ENCODE measurements at regions not wholly inside any gene's neighbourhood (a gene's known extent, or its start where the extent isn't known, plus 50 kb on each side); places are given as distances from the start of the nearest gene placed in this dataset.

- ATAC-seq (no peak), DNase-seq (no peak)
- Mint-ChIP-seq H3K27me3 (ENCODE audit: low read depth) (no peaks in the 10 kb centered on the region), H3K4me3 (no peak overlapping the region), H3K4me1 (ENCODE audit: low read depth) (no peaks in the 10 kb centered on the region), H3K36me3 (ENCODE audit: insufficient read depth) (no peaks in the 10 kb centered on the region), H3K9me3 (no peaks in the 10 kb centered on the region)
These were observed 278.8 kb upstream of the DIAPH2 start for GRCh38 chrX:96405842-96406241.

- Mint-ChIP-seq H3K9me3 (no peaks in the 10 kb centered on the region), H3K27me3 (ENCODE audit: low read depth) (no peaks in the 10 kb centered on the region), H3K4me3 (no peak overlapping the region), H3K4me1 (ENCODE audit: low read depth) (no peaks in the 10 kb centered on the region), H3K36me3 (ENCODE audit: insufficient read depth) (no peaks in the 10 kb centered on the region)
- ATAC-seq (no peak), DNase-seq (no peak)
These were observed 277.6 kb upstream of the DIAPH2 start for GRCh38 chrX:96407072-96407471.

GRCh38 chrX:96407501-96407900, 277.1 kb upstream of the DIAPH2 start:
- Mint-ChIP-seq H3K4me3 (no peak overlapping the region), H3K9me3 (no peaks in the 10 kb centered on the region), H3K4me1 (ENCODE audit: low read depth) (no peaks in the 10 kb centered on the region), H3K36me3 (ENCODE audit: insufficient read depth) (no peaks in the 10 kb centered on the region), H3K27me3 (ENCODE audit: low read depth) (no peaks in the 10 kb centered on the region)
- DNase-seq, result no peak
- no peak for ATAC-seq

GRCh38 chrX:96407981-96408380, 276.7 kb upstream of the DIAPH2 start:
- no peak for ATAC-seq
- DNase-seq, result no peak
- no peaks in the 10 kb centered on the region for H3K9me3 Mint-ChIP-seq
- no peaks in the 10 kb centered on the region for H3K36me3 Mint-ChIP-seq (ENCODE audit: insufficient read depth)
- H3K4me3 Mint-ChIP-seq, result no peak overlapping the region
- no peaks in the 10 kb centered on the region for H3K4me1 Mint-ChIP-seq (ENCODE audit: low read depth)
- H3K27me3 Mint-ChIP-seq (ENCODE audit: low read depth), result no peaks in the 10 kb centered on the region

GRCh38 chrX:96410927-96411326, 273.7 kb upstream of the DIAPH2 start:
- H3K9me3 Mint-ChIP-seq, result no peaks in the 10 kb centered on the region
- H3K4me3 Mint-ChIP-seq, result no peak overlapping the region
- H3K36me3 Mint-ChIP-seq (ENCODE audit: insufficient read depth), result no peaks in the 10 kb centered on the region
- DNase-seq (no peak), ATAC-seq (no peak)
- H3K27me3 Mint-ChIP-seq (ENCODE audit: low read depth), result no peaks in the 10 kb centered on the region
- H3K4me1 Mint-ChIP-seq (ENCODE audit: low read depth), result no peaks in the 10 kb centered on the region

- no peaks in the 10 kb centered on the region for H3K27me3 Mint-ChIP-seq (ENCODE audit: low read depth)
- DNase-seq (no peak), ATAC-seq (no peak)
- no peaks in the 10 kb centered on the region for H3K9me3 Mint-ChIP-seq
- H3K36me3 Mint-ChIP-seq (ENCODE audit: insufficient read depth), result no peaks in the 10 kb centered on the region
- H3K4me3 Mint-ChIP-seq, result no peak overlapping the region
- H3K4me1 Mint-ChIP-seq (ENCODE audit: low read depth), result no peaks in the 10 kb centered on the region
These were observed 266.9 kb upstream of the DIAPH2 start for GRCh38 chrX:96417695-96418094.

GRCh38 chrX:96424007-96424406, 260.6 kb upstream of the DIAPH2 start:
- ATAC-seq (no peak), DNase-seq (no peak)
- no peaks in the 10 kb centered on the region for H3K27me3 Mint-ChIP-seq (ENCODE audit: low read depth)
- H3K4me1 Mint-ChIP-seq (ENCODE audit: low read depth), result no peaks in the 10 kb centered on the region
- no peaks in the 10 kb centered on the region for H3K9me3 Mint-ChIP-seq
- H3K36me3 Mint-ChIP-seq (ENCODE audit: insufficient read depth), result no peaks in the 10 kb centered on the region
- H3K4me3 Mint-ChIP-seq, result no peak overlapping the region

GRCh38 chrX:96425200-96425599, 259.4 kb upstream of the DIAPH2 start:
- Mint-ChIP-seq H3K36me3 (ENCODE audit: insufficient read depth) (no peaks in the 10 kb centered on the region), H3K4me1 (ENCODE audit: low read depth) (no peaks in the 10 kb centered on the region), H3K27me3 (ENCODE audit: low read depth) (no peaks in the 10 kb centered on the region), H3K4me3 (no peak overlapping the region), H3K9me3 (no peaks in the 10 kb centered on the region)
- DNase-seq (no peak), ATAC-seq (no peak)

- no peaks in the 10 kb centered on the region for H3K36me3 Mint-ChIP-seq (ENCODE audit: insufficient read depth)
- no peaks in the 10 kb centered on the region for H3K9me3 Mint-ChIP-seq
- no peak for ATAC-seq
These were observed 253.7 kb upstream of the DIAPH2 start for GRCh38 chrX:96430756-96431455.

GRCh38 chrX:96432647-96433046, 252.0 kb upstream of the DIAPH2 start:
- no peak overlapping the region for H3K4me3 Mint-ChIP-seq
- H3K9me3 Mint-ChIP-seq, result no peaks in the 10 kb centered on the region
- DNase-seq (no peak), ATAC-seq (no peak)
- no peaks in the 10 kb centered on the region for H3K36me3 Mint-ChIP-seq (ENCODE audit: insufficient read depth)
- no peaks in the 10 kb centered on the region for H3K27me3 Mint-ChIP-seq (ENCODE audit: low read depth)
- H3K4me1 Mint-ChIP-seq (ENCODE audit: low read depth), result no peaks in the 10 kb centered on the region

More at GRCh38 chrX:96430756-96431455, 253.7 kb upstream of the DIAPH2 start:
- no peak for DNase-seq
- Mint-ChIP-seq H3K4me1 (ENCODE audit: low read depth) (no peaks in the 10 kb centered on the region), H3K27me3 (ENCODE audit: low read depth) (no peaks in the 10 kb centered on the region), H3K4me3 (no peak overlapping the region)

- Mint-ChIP-seq H3K4me3 (no peak overlapping the region), H3K36me3 (ENCODE audit: insufficient read depth) (no peaks in the 10 kb centered on the region)
- no peak for ATAC-seq
These were observed 251.1 kb upstream of the DIAPH2 start for GRCh38 chrX:96433409-96434077.

GRCh38 chrX:96435378-96436035, 249.1 kb upstream of the DIAPH2 start:
- no peaks in the 10 kb centered on the region for H3K4me1 Mint-ChIP-seq (ENCODE audit: low read depth)
- H3K9me3 Mint-ChIP-seq, result no peaks in the 10 kb centered on the region
- H3K4me3 Mint-ChIP-seq, result no peak overlapping the region
- H3K36me3 Mint-ChIP-seq (ENCODE audit: insufficient read depth), result no peaks in the 10 kb centered on the region
- DNase-seq (no peak), ATAC-seq (no peak)
- H3K27me3 Mint-ChIP-seq (ENCODE audit: low read depth), result no peaks in the 10 kb centered on the region

More at GRCh38 chrX:96433409-96434077, 251.1 kb upstream of the DIAPH2 start:
- Mint-ChIP-seq H3K9me3 (no peaks in the 10 kb centered on the region), H3K4me1 (ENCODE audit: low read depth) (no peaks in the 10 kb centered on the region), H3K27me3 (ENCODE audit: low read depth) (no peaks in the 10 kb centered on the region)
- DNase-seq, result no peak

- H3K36me3 Mint-ChIP-seq (ENCODE audit: insufficient read depth), result no peaks in the 10 kb centered on the region
- H3K4me3 Mint-ChIP-seq, result no peak overlapping the region
- no peaks in the 10 kb centered on the region for H3K27me3 Mint-ChIP-seq (ENCODE audit: low read depth)
- ATAC-seq (no peak), DNase-seq (no peak)
- no peaks in the 10 kb centered on the region for H3K4me1 Mint-ChIP-seq (ENCODE audit: low read depth)
- no peaks in the 10 kb centered on the region for H3K9me3 Mint-ChIP-seq
These were observed 248.5 kb upstream of the DIAPH2 start for GRCh38 chrX:96436105-96436504.

- Mint-ChIP-seq H3K4me1 (ENCODE audit: low read depth) (no peaks in the 10 kb centered on the region), H3K36me3 (ENCODE audit: insufficient read depth) (no peaks in the 10 kb centered on the region), H3K27me3 (ENCODE audit: low read depth) (no peaks in the 10 kb centered on the region), H3K4me3 (no peak overlapping the region), H3K9me3 (no peaks in the 10 kb centered on the region)
- no peak for DNase-seq
- ATAC-seq, result no peak
These were observed 245.8 kb upstream of the DIAPH2 start for GRCh38 chrX:96438803-96439202.

- Mint-ChIP-seq H3K36me3 (ENCODE audit: insufficient read depth) (no peaks in the 10 kb centered on the region), H3K9me3 (no peaks in the 10 kb centered on the region), H3K4me3 (no peak overlapping the region), H3K4me1 (ENCODE audit: low read depth) (no peaks in the 10 kb centered on the region), H3K27me3 (ENCODE audit: low read depth) (no peaks in the 10 kb centered on the region)
- ATAC-seq, result no peak
- no peak for DNase-seq
These were observed 243.7 kb upstream of the DIAPH2 start for GRCh38 chrX:96440941-96441340.
